ENCODE measurements at regions not wholly inside any gene's neighbourhood (a gene's known extent, or its start where the extent isn't known, plus 50 kb on each side); places are given as distances from the start of the nearest gene placed in this dataset.

GRCh38 chr12:29032446-29032845 is 116.6 kb upstream of the FAR2 start:
- H3K27me3 Mint-ChIP-seq = peaks cover 11% of the 10 kb centered on the region
- no peaks in the 10 kb centered on the region for H3K9me3 Mint-ChIP-seq
- DNase-seq = no peak
- H3K4me3 Mint-ChIP-seq = no peak overlapping the region
- H3K27ac Mint-ChIP-seq = no peak overlapping the region
- no peaks in the 10 kb centered on the region for H3K4me1 Mint-ChIP-seq
- H3K36me3 Mint-ChIP-seq (ENCODE audit: low read depth) = no peaks in the 10 kb centered on the region
- CTCF ChIA-PET = no interaction called here
- POLR2A ChIA-PET = no interaction called here

GRCh38 chr12:29033519-29033918 is 115.6 kb upstream of the FAR2 start:
- Mint-ChIP-seq H3K27ac (no peak overlapping the region), H3K4me1 (no peaks in the 10 kb centered on the region), H3K27me3 (peaks cover 10% of the 10 kb centered on the region), H3K4me3 (no peak overlapping the region), H3K36me3 (ENCODE audit: low read depth) (no peaks in the 10 kb centered on the region), H3K9me3 (no peaks in the 10 kb centered on the region)
- POLR2A ChIA-PET = no interaction called here
- DNase-seq = no peak
- CTCF ChIA-PET = no interaction called here

- Mint-ChIP-seq H3K27ac (no peak overlapping the region), H3K9me3 (no peaks in the 10 kb centered on the region), H3K36me3 (ENCODE audit: low read depth) (no peaks in the 10 kb centered on the region), H3K4me3 (no peak overlapping the region), H3K27me3 (peaks cover 7% of the 10 kb centered on the region), H3K4me1 (no peaks in the 10 kb centered on the region)
- no peak for DNase-seq
- POLR2A ChIA-PET = interaction anchor here (1.1 kb wide), 1 partner anchor 80 kb away, joined by 3 read pairs; no protein-coding TSS in a partner anchor
- CTCF ChIA-PET = no interaction called here
These were observed 114.0 kb upstream of the FAR2 start for GRCh38 chr12:29035112-29035511.

DNA sequence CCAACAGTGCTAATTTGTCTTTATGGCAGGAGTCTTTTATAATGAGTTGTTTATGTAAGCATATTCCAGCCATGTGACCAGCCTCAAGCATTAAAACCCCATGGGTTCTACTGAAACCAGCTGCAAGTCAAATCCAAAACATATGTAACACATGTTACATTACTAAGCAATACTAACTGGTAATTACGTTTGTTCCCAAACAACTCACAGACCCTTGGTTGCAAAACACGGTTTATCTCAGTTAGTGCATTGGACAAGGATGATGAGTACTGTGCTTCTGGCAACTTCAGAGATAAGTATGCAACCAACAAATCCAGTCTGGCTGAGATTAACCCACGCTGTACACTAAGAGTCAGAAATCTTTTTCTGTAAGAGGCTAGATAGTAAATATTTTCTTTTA is 110.1 kb upstream of the FAR2 start:
- Mint-ChIP-seq H3K4me1 (no peaks in the 10 kb centered on the region), H3K36me3 (ENCODE audit: low read depth) (no peaks in the 10 kb centered on the region), H3K9me3 (no peaks in the 10 kb centered on the region), H3K27ac (no peak overlapping the region), H3K4me3 (no peak overlapping the region), H3K27me3 (peaks cover 4% of the 10 kb centered on the region)
- ChIA-PET CTCF (no interaction called here), POLR2A (no interaction called here)
- no peak for DNase-seq

DNA sequence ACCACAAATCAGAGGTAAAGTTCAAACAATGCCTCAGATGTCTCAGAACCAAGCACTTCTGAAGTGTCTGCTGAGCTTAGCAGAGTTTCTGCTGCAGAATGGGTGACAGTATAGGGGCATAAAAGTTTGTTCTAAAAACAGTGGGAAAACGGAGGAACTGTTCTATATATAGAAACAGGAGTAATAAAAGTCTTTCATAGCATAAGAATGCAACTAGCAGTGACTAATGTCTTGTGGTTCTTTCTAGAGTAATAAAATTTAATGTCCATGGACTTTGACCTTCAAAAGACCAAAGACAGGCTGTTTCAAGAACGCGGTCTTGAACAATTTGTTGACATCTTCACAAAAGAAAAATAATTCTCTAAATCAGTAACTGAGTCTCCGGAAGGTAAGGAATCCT is 107.5 kb upstream of the FAR2 start:
- CTCF ChIA-PET = no interaction called here
- Mint-ChIP-seq H3K27ac (no peak overlapping the region), H3K4me3 (no peak overlapping the region), H3K36me3 (ENCODE audit: low read depth) (no peaks in the 10 kb centered on the region), H3K9me3 (no peaks in the 10 kb centered on the region), H3K4me1 (no peaks in the 10 kb centered on the region), H3K27me3 (peaks cover 2% of the 10 kb centered on the region)
- no peak for DNase-seq
- POLR2A ChIA-PET = no interaction called here

- Mint-ChIP-seq H3K27ac (no peak overlapping the region), H3K4me1 (no peaks in the 10 kb centered on the region), H3K9me3 (no peaks in the 10 kb centered on the region), H3K36me3 (ENCODE audit: low read depth) (no peaks in the 10 kb centered on the region), H3K27me3 (peaks cover 4% of the 10 kb centered on the region), H3K4me3 (no peak overlapping the region)
- ChIA-PET CTCF (no interaction called here), POLR2A (no interaction called here)
- no peak for DNase-seq
These were observed 106.0 kb upstream of the FAR2 start for GRCh38 chr12:29043069-29043468.

DNA sequence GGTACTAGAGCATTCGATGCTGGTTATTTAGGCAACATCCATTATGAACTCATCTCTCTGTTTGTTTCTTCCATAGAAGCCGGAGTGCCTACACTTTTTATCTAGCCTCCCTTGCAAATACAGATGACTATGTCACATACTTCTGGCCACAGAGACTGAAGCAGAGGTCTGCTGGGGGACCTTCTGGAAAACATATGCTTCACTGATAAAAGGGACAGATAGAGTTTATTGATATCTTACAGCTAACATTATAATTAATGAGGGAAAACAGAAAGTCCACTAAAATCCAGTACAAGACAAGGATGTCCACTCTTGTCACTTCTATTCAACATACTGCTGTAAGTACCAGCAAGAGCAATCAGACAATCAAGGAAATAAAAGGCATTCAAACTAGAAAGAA is 104.3 kb upstream of the FAR2 start:
- ChIA-PET POLR2A (no interaction called here), CTCF (no interaction called here)
- no peak overlapping the region for H3K27ac Mint-ChIP-seq
- H3K4me1 Mint-ChIP-seq = no peaks in the 10 kb centered on the region
- no peaks in the 10 kb centered on the region for H3K9me3 Mint-ChIP-seq
- no peak overlapping the region for H3K4me3 Mint-ChIP-seq
- H3K36me3 Mint-ChIP-seq (ENCODE audit: low read depth) = no peaks in the 10 kb centered on the region
- DNase-seq = no peak
- peaks cover 4% of the 10 kb centered on the region for H3K27me3 Mint-ChIP-seq

DNA sequence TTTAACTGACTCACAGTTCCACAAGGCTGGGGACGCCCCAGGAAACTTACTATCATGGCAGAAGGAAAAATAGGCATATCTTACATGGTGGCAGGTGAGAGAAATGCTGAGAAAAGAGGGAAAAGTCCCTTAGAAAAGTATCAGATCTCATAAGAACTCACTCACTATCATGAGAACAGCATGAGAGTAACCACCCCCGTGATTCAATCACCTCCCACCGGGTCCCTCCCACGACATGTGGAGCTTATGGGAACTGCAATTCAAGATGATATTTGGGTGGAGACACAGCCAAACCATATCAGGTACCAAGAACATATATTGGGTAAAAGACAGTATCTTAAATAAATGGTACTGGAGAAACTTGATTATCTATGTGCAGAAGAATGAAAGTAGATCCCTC is 100.3 kb upstream of the FAR2 start:
- POLR2A ChIA-PET = no interaction called here
- no peaks in the 10 kb centered on the region for H3K9me3 Mint-ChIP-seq
- no peak for DNase-seq
- CTCF ChIA-PET = no interaction called here
- H3K4me3 Mint-ChIP-seq = no peak overlapping the region
- peaks cover 16% of the 10 kb centered on the region for H3K27me3 Mint-ChIP-seq
- no peaks in the 10 kb centered on the region for H3K36me3 Mint-ChIP-seq (ENCODE audit: low read depth)
- no peak overlapping the region for H3K27ac Mint-ChIP-seq
- H3K4me1 Mint-ChIP-seq = no peaks in the 10 kb centered on the region

- Mint-ChIP-seq H3K27me3 (peaks cover 16% of the 10 kb centered on the region), H3K4me3 (no peak overlapping the region), H3K36me3 (ENCODE audit: low read depth) (no peaks in the 10 kb centered on the region), H3K9me3 (no peaks in the 10 kb centered on the region), H3K4me1 (no peaks in the 10 kb centered on the region), H3K27ac (no peak overlapping the region)
- CTCF ChIA-PET = no interaction called here
- no peak for DNase-seq
- POLR2A ChIA-PET = no interaction called here
These were observed 98.6 kb upstream of the FAR2 start for GRCh38 chr12:29050503-29050902.

DNA sequence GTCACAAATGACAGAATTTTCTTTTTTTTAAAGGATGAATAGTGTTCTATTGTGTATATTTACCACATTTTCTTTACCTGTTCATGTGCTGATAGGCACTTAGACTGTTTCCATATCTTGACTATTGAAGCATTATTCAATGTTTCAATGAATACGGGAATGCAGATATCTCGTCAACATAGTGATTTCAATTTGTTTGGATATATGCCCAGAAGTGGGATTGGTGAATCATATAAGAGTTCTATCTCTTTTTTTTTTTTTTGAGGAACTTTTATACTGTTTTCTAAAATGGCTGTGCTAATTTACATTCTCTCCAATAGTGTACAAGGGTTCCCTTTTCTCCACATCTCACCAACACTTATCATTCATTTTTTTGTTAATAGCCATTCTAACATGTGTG is 97.9 kb upstream of the FAR2 start:
- Mint-ChIP-seq H3K4me3 (no peak overlapping the region), H3K4me1 (no peaks in the 10 kb centered on the region), H3K27me3 (peaks cover 16% of the 10 kb centered on the region), H3K9me3 (no peaks in the 10 kb centered on the region), H3K36me3 (ENCODE audit: low read depth) (no peaks in the 10 kb centered on the region), H3K27ac (no peak overlapping the region)
- DNase-seq = no peak
- CTCF ChIA-PET = no interaction called here
- POLR2A ChIA-PET = no interaction called here

DNA sequence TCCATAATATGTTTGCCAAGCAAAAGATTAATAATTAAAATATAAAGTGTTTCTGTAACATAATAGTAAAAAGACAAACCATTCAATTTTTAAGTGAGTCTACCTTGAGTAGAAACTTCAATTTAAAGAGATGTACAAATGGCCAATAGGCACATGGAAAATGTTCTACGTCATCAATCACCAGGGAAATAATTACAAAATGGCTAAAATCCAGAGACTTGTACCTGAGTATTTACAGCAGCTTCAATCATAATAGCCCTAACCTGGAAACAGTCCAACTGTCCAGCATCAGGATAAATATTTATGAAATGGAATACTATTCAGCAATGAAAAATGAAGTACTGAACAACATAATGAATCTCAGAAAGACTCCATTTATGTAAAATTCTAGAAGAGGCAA is 95.5 kb upstream of the FAR2 start:
- Mint-ChIP-seq H3K27me3 (peaks cover 14% of the 10 kb centered on the region), H3K27ac (no peak overlapping the region), H3K4me3 (no peak overlapping the region), H3K36me3 (ENCODE audit: low read depth) (no peaks in the 10 kb centered on the region), H3K9me3 (no peaks in the 10 kb centered on the region), H3K4me1 (no peaks in the 10 kb centered on the region)
- no peak for DNase-seq
- CTCF ChIA-PET = no interaction called here
- POLR2A ChIA-PET = no interaction called here

GRCh38 chr12:29054858-29055663 is 94.0 kb upstream of the FAR2 start:
- H3K9me3 Mint-ChIP-seq = no peaks in the 10 kb centered on the region
- ChIA-PET POLR2A (no interaction called here), CTCF (no interaction called here)
- H3K27me3 Mint-ChIP-seq = peaks cover 19% of the 10 kb centered on the region
- no peak overlapping the region for H3K27ac Mint-ChIP-seq
- no peaks in the 10 kb centered on the region for H3K4me1 Mint-ChIP-seq
- no peaks in the 10 kb centered on the region for H3K36me3 Mint-ChIP-seq (ENCODE audit: low read depth)
- no peak overlapping the region for H3K4me3 Mint-ChIP-seq
- no peak for DNase-seq

DNA sequence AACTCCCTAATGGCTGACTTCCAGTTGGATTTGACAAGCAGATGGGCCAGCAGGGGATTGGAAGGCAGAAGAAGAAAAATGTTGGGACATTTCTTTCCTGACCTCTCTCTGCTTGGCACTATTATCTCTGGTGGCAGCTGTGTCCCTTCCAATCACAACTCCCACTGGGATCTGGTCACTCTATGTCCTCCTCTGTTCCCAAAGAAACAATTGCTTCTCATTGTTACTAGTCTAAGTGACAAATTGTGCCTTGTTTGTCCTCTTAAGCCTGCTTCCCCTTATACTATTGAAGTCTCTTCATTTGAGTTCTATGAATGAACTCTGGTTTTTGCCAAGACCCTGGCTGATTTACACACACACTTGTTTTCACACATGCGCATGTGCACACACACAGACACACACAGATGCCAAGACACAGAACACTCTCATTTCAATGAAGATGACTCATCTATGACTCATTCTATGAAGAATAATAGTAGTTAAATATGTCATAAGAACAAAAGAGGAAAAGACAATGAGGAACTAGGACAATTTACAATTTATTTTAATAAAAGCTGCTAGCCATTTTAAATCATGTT is 83.0 kb upstream of the FAR2 start:
- no peak overlapping the region for H3K4me3 Mint-ChIP-seq
- H3K27me3 Mint-ChIP-seq = peaks cover 11% of the 10 kb centered on the region
- H3K36me3 Mint-ChIP-seq (ENCODE audit: low read depth) = no peaks in the 10 kb centered on the region
- H3K9me3 Mint-ChIP-seq = no peaks in the 10 kb centered on the region
- CTCF ChIA-PET = no interaction called here
- H3K27ac Mint-ChIP-seq = no peak overlapping the region
- DNase-seq = no peak
- POLR2A ChIA-PET = no interaction called here
- peaks cover 1% of the 10 kb centered on the region for H3K4me1 Mint-ChIP-seq

DNA sequence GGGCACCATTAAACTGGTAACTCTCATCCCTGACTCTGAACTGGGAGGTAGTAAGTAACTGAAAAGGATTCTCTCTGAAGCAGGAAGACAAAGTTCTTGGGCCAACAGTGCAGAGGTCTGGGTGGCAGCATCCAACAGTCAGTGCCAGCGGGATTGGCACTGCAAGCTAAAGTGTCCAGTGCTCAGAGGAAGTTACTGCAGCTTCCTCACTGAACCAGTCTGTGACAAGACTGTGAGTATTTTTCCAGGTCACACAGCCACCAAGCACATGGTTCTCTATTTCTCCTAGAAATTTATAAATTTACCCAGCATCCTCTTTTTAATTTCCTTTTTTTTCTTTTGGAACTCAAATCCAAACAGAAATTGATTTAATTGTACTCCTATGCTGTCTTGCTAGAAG is 81.6 kb upstream of the FAR2 start:
- peaks cover 1% of the 10 kb centered on the region for H3K4me1 Mint-ChIP-seq
- ChIA-PET POLR2A (no interaction called here), CTCF (interaction anchor here (1.1 kb wide), 1 partner anchor 262 kb away, joined by 3 read pairs; no protein-coding TSS in a partner anchor)
- H3K27ac Mint-ChIP-seq = no peak overlapping the region
- peaks cover 14% of the 10 kb centered on the region for H3K27me3 Mint-ChIP-seq
- no peak overlapping the region for H3K4me3 Mint-ChIP-seq
- H3K9me3 Mint-ChIP-seq = no peaks in the 10 kb centered on the region
- DNase-seq = no peak
- no peaks in the 10 kb centered on the region for H3K36me3 Mint-ChIP-seq (ENCODE audit: low read depth)

Measured in activated CD4-positive, alpha-beta memory T cell treated with anti-CD3 and anti-CD28 coated beads, Interleukin-2, amount 10 ng/mL, durations not matched to agents 7 days and 5 days (primary cell).